Naive thymus-derived CD8-positive, alpha-beta T cell (primary cell): ENCODE measurements at regions not wholly inside any gene's neighbourhood (a gene's known extent, or its start where the extent isn't known, plus 50 kb on each side); places are given as distances from the start of the nearest gene placed in this dataset.
"Not testable (repeated sequence)": the region's sequence is repeated elsewhere in the genome, so short reads cannot be mapped to it uniquely, and the experiment has no call there.

Experiments
- ATAC-seq, 2 donors: fragments of 150-1000 bp; cut with Tn5 transposase in 1 of 2; sonication (Bioruptor Pico), chemical (Tn5 transposase) in 1 of 2; 1 replicate in 1 of 2; 2 replicates in 1 of 2; pipeline ENCODE4 v1.10.0; 2021; ENCODE audit warnings: mild to moderate bottlenecking in 2 of 2, moderate library complexity in 2 of 2
- POLR2A ChIA-PET: fragments of 350-600 bp; sonication (Branson Sonifier 250); formaldehyde crosslinking; loops from one replicate; lab custom pipeline; 2021; ENCODE audit warnings: antibody characterized with exemption; lab: Charles Lee
- DNase-seq, 10 donors: peaks; one replicate each; pipeline versions ENCODE4 v3.0.0 to v3.0.0-alpha.2; 2020 to 2022
- H3K27ac Mint-ChIP-seq, 10 donors: one replicate each; pipeline ENCODE4 v1.8.0; 2020 to 2022; ENCODE audit warnings: mild to moderate bottlenecking in 10 of 10, mixed read lengths in 10 of 10, moderate library complexity in 4 of 10, inconsistent platforms in 1 of 10
- H3K27me3 Mint-ChIP-seq, 5 donors: one replicate each; pipeline ENCODE4 v1.8.0; 2021 to 2022; ENCODE audit warnings: mixed read lengths in 5 of 5
- H3K36me3 Mint-ChIP-seq, 3 donors: one replicate each; pipeline ENCODE4 v1.8.0; 2020 to 2022; ENCODE audit warnings: mixed read lengths in 3 of 3, mild to moderate bottlenecking in 2 of 3, inconsistent platforms in 1 of 3
- H3K4me1 Mint-ChIP-seq, 4 donors: one replicate each; pipeline ENCODE4 v1.8.0; 2021 to 2022; ENCODE audit warnings: mixed read lengths in 4 of 4
- H3K4me3 Mint-ChIP-seq, 10 donors: one replicate each; pipeline ENCODE4 v1.8.0; 2020 to 2022; ENCODE audit warnings: mild to moderate bottlenecking in 10 of 10, mixed read lengths in 10 of 10, moderate library complexity in 6 of 10, inconsistent platforms in 1 of 10
- H3K9me3 Mint-ChIP-seq, 9 donors: one replicate each; pipeline ENCODE4 v1.8.0; 2020 to 2022; ENCODE audit warnings: mixed read lengths in 9 of 9, mild to moderate bottlenecking in 3 of 9, inconsistent platforms in 1 of 9, moderate library complexity in 1 of 9

GRCh38 chr3:191070201-191070600 lies 128.8 kb upstream of the OSTN start:
- ATAC-seq, result no peak

GRCh38 chr3:191068946-191069813 lies 129.9 kb upstream of the OSTN start:
- H3K27me3 Mint-ChIP-seq, result no peaks in the 10 kb centered on the region
- H3K27ac Mint-ChIP-seq, result no peak overlapping the region
- no peaks in the 10 kb centered on the region for H3K36me3 Mint-ChIP-seq
- POLR2A ChIA-PET, result no interaction called here
- H3K9me3 Mint-ChIP-seq, result peaks cover 0 to 3% (median 0%) of the 10 kb centered on the region in 9 donors
- no peak for DNase-seq
- H3K4me1 Mint-ChIP-seq, result no peaks in the 10 kb centered on the region
- no peak for ATAC-seq
- H3K4me3 Mint-ChIP-seq, result no peak overlapping the region

More at GRCh38 chr3:191070201-191070600, 128.8 kb upstream of the OSTN start:
- H3K27me3 Mint-ChIP-seq, result no peaks in the 10 kb centered on the region
- no peaks in the 10 kb centered on the region for H3K4me1 Mint-ChIP-seq
- POLR2A ChIA-PET, result no interaction called here
- peaks cover 0 to 3% (median 0%) of the 10 kb centered on the region in 9 donors for H3K9me3 Mint-ChIP-seq
- no peaks in the 10 kb centered on the region for H3K36me3 Mint-ChIP-seq
- no peak overlapping the region for H3K4me3 Mint-ChIP-seq
- no peak overlapping the region for H3K27ac Mint-ChIP-seq
- no peak for DNase-seq

DNA sequence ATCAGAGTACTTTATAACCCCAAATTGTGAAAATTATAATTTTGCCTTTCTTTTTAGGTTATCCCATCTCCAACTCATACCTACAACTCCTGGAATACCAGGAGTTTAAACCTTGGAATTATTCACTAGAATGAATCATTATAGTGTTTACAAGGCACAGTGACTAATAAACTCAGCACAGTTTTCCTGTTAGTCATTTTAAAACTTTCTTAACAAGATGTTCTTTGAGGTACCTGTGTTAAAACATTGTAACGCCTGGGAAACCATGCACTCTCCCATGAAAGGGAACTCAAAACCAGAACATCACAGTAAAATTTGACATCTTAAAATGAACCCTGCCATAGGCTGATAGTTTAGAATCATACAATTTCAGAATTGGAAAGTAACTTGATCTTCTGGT lies 132.4 kb upstream of the OSTN start:
- ATAC-seq (no peak), DNase-seq (no peak)
- no peaks in the 10 kb centered on the region for H3K4me1 Mint-ChIP-seq
- H3K36me3 Mint-ChIP-seq, result no peaks in the 10 kb centered on the region
- peaks cover 0 to 4% (median 0%) of the 10 kb centered on the region in 9 donors for H3K9me3 Mint-ChIP-seq
- H3K27ac Mint-ChIP-seq, result no peak overlapping the region
- POLR2A ChIA-PET, result no interaction called here
- no peak overlapping the region for H3K4me3 Mint-ChIP-seq
- H3K27me3 Mint-ChIP-seq, result no peaks in the 10 kb centered on the region

DNA sequence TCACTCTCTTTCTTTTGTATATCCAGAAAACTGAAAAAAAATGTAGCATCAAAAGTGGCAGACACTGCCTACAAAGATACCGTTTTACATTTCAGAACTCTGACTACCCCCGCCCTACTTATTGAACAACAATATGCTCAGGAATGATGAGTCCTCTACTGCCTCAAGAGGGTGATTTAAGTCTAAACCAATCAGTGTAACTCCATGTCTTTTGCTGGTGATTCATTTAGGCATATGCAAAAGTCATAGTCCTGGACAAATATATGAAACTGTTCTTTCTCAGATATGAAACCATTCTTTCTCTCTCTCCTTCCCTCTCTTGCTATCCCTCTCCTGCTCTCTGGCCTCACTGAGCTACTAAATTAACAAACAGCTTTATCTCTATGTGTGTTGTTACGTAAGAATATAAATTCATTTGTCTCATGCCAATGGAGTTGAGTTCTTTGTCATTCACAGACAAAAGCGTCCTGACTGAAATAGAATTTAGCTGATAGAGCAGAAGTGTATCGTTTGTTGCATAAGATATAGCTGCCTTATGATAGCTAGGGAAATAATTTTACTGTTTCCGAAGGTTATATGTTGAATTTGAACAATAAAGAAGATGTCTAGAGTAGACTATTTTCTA lies 133.7 kb upstream of the OSTN start:
- POLR2A ChIA-PET, result no interaction called here
- DNase-seq (no peak), ATAC-seq (no peak)
- no peaks in the 10 kb centered on the region for H3K27me3 Mint-ChIP-seq
- no peak overlapping the region for H3K27ac Mint-ChIP-seq
- no peaks in the 10 kb centered on the region for H3K36me3 Mint-ChIP-seq
- no peaks in the 10 kb centered on the region for H3K4me1 Mint-ChIP-seq
- no peak overlapping the region for H3K4me3 Mint-ChIP-seq
- peaks cover 0 to 4% (median 0%) of the 10 kb centered on the region in 9 donors for H3K9me3 Mint-ChIP-seq

- Mint-ChIP-seq H3K36me3 (no peaks in the 10 kb centered on the region), H3K4me1 (peaks cover 0 to 1% (median 0%) of the 10 kb centered on the region in 4 donors), H3K4me3 (no peak overlapping the region), H3K9me3 (peaks cover 0 to 9% (median 0%) of the 10 kb centered on the region in 9 donors), H3K27ac (no peak overlapping the region), H3K27me3 (peaks cover 0 to 4% (median 2%) of the 10 kb centered on the region in 5 donors)
- DNase-seq (no peak), ATAC-seq (no peak)
- POLR2A ChIA-PET, result no interaction called here
Measured at GRCh38 chr3:191051037-191051436, 148.0 kb upstream of the OSTN start.

- peaks cover 0 to 1% (median 0%) of the 10 kb centered on the region in 4 donors for H3K4me1 Mint-ChIP-seq
Measured at GRCh38 chr3:191047930-191048329, 151.1 kb upstream of the OSTN start.

DNA sequence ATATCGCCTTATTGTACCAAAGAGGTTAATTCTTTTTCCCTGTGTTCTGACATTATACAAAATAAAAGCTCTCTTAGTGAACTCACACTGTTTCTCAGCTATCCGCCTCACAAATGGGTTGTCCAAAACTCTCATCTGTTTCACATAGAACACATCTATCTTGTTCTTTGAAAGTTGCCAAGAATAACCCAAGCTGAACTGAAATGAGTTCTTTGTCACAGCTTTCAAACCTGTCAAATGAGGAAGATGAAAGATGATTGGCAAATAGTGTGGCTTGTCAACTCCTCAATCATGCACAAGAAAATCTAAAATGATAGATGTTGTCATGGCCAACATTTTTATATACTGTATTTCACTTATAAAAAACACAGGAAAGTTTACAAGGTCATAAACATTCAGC lies 168.1 kb upstream of the OSTN start:
- POLR2A ChIA-PET, result no interaction called here
- DNase-seq (no peak), ATAC-seq (no peak)
- Mint-ChIP-seq H3K36me3 (no peaks in the 10 kb centered on the region), H3K27me3 (no peaks in the 10 kb centered on the region), H3K4me3 (no peak overlapping the region), H3K27ac (no peak overlapping the region), H3K4me1 (no peaks in the 10 kb centered on the region), H3K9me3 (peaks cover 0 to 3% (median 0%) of the 10 kb centered on the region in 9 donors)

More at GRCh38 chr3:191047930-191048329, 151.1 kb upstream of the OSTN start:
- Mint-ChIP-seq H3K36me3 (no peaks in the 10 kb centered on the region), H3K4me3 (no peak overlapping the region), H3K27me3 (peaks cover 0 to 4% (median 2%) of the 10 kb centered on the region in 5 donors), H3K9me3 (peaks cover 0 to 9% (median 0%) of the 10 kb centered on the region in 9 donors), H3K27ac (no peak overlapping the region)
- POLR2A ChIA-PET, result no interaction called here
- ATAC-seq, result no peak
- DNase-seq, result no peak

GRCh38 chr3:191030491-191030890 lies 168.0 kb upstream of the GMNC start:
- no peak overlapping the region for H3K27ac Mint-ChIP-seq
- no peak for DNase-seq
- no peaks in the 10 kb centered on the region for H3K36me3 Mint-ChIP-seq
- no peak overlapping the region for H3K4me3 Mint-ChIP-seq
- H3K27me3 Mint-ChIP-seq, result no peaks in the 10 kb centered on the region
- H3K9me3 Mint-ChIP-seq, result peaks cover 0 to 3% (median 0%) of the 10 kb centered on the region in 9 donors
- no peak for ATAC-seq
- POLR2A ChIA-PET, result no interaction called here
- H3K4me1 Mint-ChIP-seq, result no peaks in the 10 kb centered on the region

DNA sequence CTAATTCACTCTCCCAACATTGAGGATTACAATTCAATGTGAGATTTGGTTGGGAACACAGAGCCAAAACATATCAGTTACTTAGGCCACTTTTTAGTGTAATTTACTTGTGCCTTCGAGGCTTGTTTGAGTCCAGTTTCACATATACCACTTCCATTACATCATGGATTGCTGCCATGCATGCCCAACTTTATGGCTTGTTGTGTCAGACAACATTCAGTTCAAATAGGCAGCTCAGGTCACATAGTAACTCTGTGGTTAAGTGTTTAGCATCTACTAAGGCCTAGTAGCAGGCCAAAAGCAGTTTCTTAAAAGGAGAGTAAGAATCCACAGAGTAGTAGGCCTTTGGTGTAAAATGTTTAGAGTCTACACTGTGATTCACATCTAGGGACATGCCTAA lies 164.3 kb upstream of the GMNC start:
- Mint-ChIP-seq H3K27me3 (no peaks in the 10 kb centered on the region), H3K36me3 (no peaks in the 10 kb centered on the region), H3K4me1 (no peaks in the 10 kb centered on the region), H3K9me3 (no peaks in the 10 kb centered on the region), H3K27ac (no peak overlapping the region), H3K4me3 (no peak overlapping the region)
- ATAC-seq, result no peak
- POLR2A ChIA-PET, result no interaction called here
- DNase-seq, result no peak

GRCh38 chr3:191020730-191021396 lies 158.4 kb upstream of the GMNC start:
- peaks cover 0 to 4% (median 0%) of the 10 kb centered on the region in 9 donors for H3K9me3 Mint-ChIP-seq
- H3K36me3 Mint-ChIP-seq, result no peaks in the 10 kb centered on the region
- peaks cover 0 to 1% (median 0%) of the 10 kb centered on the region in 5 donors for H3K27me3 Mint-ChIP-seq
- DNase-seq, result no peak
- H3K27ac Mint-ChIP-seq, result no peak overlapping the region
- ATAC-seq, result no peak
- no peak overlapping the region for H3K4me3 Mint-ChIP-seq
- H3K4me1 Mint-ChIP-seq, result no peaks in the 10 kb centered on the region
- POLR2A ChIA-PET, result no interaction called here

DNA sequence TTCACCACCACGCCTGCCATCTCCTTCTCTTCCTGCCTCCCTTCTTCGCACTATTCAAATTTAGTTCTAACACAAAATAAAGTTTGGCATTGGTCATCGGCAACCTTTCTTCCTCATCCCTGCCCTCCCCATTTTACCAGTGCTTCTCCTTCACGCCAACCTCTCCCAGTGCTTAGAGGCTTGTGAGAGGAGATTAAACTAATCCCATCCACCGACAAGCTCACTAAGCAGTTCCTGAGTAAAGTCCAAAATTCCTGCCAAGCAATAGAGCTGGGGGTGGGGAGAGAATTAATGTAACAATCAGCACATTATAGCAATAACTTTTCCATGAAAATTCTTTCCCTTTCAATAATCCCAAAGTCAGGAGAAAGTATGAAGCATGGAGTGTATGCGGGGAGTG lies 157.4 kb upstream of the GMNC start:
- POLR2A ChIA-PET, result no interaction called here
- peaks cover 0 to 5% (median 1%) of the 10 kb centered on the region in 9 donors for H3K9me3 Mint-ChIP-seq
- no peaks in the 10 kb centered on the region for H3K36me3 Mint-ChIP-seq

GRCh38 chr3:191015960-191016359 lies 153.5 kb upstream of the GMNC start:
- POLR2A ChIA-PET, H3K4me1 Mint-ChIP-seq, H3K4me3 Mint-ChIP-seq, H3K27ac Mint-ChIP-seq, ATAC-seq, H3K27me3 Mint-ChIP-seq, H3K36me3 Mint-ChIP-seq, DNase-seq: not testable (repeated sequence)
- peaks cover 1 to 29% (median 13%) of the 10 kb centered on the region in 9 donors for H3K9me3 Mint-ChIP-seq

More for the DNA sequence above, 157.4 kb upstream of the GMNC start:
- H3K4me3 Mint-ChIP-seq, result no peak overlapping the region
- H3K27ac Mint-ChIP-seq, result no peak overlapping the region
- no peaks in the 10 kb centered on the region for H3K4me1 Mint-ChIP-seq
- DNase-seq (no peak), ATAC-seq (no peak)
- H3K27me3 Mint-ChIP-seq, result peaks cover 0 to 1% (median 0%) of the 10 kb centered on the region in 5 donors

DNA sequence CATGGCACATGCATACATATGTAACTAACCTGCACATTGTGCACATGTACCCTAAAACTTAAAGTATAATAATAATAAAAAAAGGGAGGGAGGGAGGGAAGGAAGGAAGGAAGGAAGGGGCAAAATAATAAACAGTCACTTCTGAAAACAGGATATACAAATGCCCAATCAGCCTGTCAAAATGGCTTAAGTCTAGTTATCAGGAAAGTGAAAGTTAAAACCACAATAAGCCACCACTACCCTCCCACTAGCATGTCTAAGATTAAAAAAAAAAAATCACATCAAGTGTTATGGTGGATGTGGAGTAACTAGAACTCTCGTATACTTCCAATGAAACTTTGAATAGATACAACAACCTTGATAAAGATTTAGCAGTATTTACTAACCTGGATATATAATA lies 145.6 kb upstream of the GMNC start:
- POLR2A ChIA-PET, result no interaction called here
- Mint-ChIP-seq H3K4me1 (no peaks in the 10 kb centered on the region), H3K36me3 (no peaks in the 10 kb centered on the region), H3K4me3 (no peak overlapping the region), H3K27ac (no peak overlapping the region), H3K9me3 (peaks cover 0 to 31% (median 12%) of the 10 kb centered on the region in 9 donors), H3K27me3 (peaks cover 0 to 12% (median 1%) of the 10 kb centered on the region in 5 donors)
- ATAC-seq (no peak), DNase-seq (no peak)
